ENCODE measurements at regions not wholly inside any gene's neighbourhood (a gene's known extent, or its start where the extent isn't known, plus 50 kb on each side); places are given as distances from the start of the nearest gene placed in this dataset.

- TF ChIP-seq CTCF (IDR thresholded peaks at IDR 0.05) = no peak
- TF ChIP-seq POLR2AphosphoS5 (IDR thresholded peaks at IDR 0.05) = no peak
- no peak for TF ChIP-seq EP300 (IDR thresholded peaks at IDR 0.05)
Observed at GRCh38 chr17:71484546-71484945, 636.3 kb upstream of the SOX9 start.
